Cardiac fibroblast (primary cell): ENCODE measurements at regions not wholly inside any gene's neighbourhood (a gene's known extent, or its start where the extent isn't known, plus 50 kb on each side); places are given as distances from the start of the nearest gene placed in this dataset.

ENCODE experiments used
- DNase-seq, 2 donors: peaks; one replicate each; pipeline versions ENCODE4 v3.0.0 to v3.0.0-alpha.2; 2010; ENCODE audit warnings: low read depth in 2 of 2
- H3K4me3 ChIP-seq, 2 donors: replicated peaks in 1 of 2; 1 replicate in 1 of 2; 2 replicates in 1 of 2; pipeline ENCODE4 v1.5.1; 2011; ENCODE audit warnings: low read depth in 2 of 2, low read length in 2 of 2, mild to moderate bottlenecking in 2 of 2, moderate library complexity in 1 of 2
- TF ChIP-seq, protein P1 (sequence below): IDR thresholded peaks from one replicate; pipeline ENCODE4 v1.5.1; 2011; ENCODE audit warnings: low read depth, mild to moderate bottlenecking, low read length, inconsistent platforms

- H3K4me3 ChIP-seq, result no peak overlapping the region
- DNase-seq, result peak in 1 of 2 donors; percentile 6
- TF ChIP-seq, protein P1, sequence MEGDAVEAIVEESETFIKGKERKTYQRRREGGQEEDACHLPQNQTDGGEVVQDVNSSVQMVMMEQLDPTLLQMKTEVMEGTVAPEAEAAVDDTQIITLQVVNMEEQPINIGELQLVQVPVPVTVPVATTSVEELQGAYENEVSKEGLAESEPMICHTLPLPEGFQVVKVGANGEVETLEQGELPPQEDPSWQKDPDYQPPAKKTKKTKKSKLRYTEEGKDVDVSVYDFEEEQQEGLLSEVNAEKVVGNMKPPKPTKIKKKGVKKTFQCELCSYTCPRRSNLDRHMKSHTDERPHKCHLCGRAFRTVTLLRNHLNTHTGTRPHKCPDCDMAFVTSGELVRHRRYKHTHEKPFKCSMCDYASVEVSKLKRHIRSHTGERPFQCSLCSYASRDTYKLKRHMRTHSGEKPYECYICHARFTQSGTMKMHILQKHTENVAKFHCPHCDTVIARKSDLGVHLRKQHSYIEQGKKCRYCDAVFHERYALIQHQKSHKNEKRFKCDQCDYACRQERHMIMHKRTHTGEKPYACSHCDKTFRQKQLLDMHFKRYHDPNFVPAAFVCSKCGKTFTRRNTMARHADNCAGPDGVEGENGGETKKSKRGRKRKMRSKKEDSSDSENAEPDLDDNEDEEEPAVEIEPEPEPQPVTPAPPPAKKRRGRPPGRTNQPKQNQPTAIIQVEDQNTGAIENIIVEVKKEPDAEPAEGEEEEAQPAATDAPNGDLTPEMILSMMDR, result no peak
Observed at GRCh38 chr6:145323646-145324045, 411.7 kb downstream of the EPM2A start.

GRCh38 chr6:145327586-145327985 lies 407.7 kb downstream of the EPM2A start:
- TF ChIP-seq, protein P1, result no peak
- no peak overlapping the region for H3K4me3 ChIP-seq
- no peak for DNase-seq

DNA sequence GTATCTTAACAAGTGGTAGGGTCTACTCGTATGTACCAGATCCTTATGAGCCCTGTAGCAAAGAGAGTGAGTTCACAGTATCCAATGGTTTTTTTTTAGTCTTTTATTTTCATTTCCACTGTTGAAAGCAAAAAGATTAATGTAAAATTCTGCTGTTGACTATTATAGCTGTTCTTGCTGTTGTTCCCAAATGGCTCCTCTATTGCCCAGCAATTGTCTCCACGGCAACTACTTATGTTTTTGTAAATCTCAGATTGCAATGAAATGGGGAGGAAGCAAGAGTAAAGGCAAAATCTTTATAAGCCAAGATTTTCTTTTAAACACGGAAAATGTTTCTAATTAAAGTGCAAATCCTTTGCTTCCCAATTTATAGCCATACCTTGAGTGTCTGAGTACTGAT lies 406.1 kb downstream of the EPM2A start:
- TF ChIP-seq, protein P1, result no peak
- no peak for DNase-seq
- no peak overlapping the region for H3K4me3 ChIP-seq

DNA sequence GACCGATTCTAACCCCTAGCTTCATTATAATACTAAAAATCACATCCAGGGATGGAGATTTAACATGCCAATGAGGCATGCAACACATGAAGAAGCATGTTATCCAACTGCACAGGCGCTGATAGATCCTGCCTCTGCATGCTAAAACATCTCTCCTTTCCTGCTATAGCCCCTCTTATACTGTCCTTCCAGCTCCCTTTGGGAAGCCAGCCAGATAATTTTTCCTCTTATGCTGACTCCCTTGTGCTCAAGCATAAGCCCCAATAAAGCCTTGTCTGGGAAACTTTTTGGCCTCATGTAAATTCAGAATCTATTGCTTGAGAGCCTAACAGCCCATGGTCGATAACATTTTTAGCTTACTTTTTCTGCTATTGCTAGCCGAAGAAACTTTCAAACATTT lies 404.3 kb downstream of the EPM2A start:
- TF ChIP-seq, protein P1, result no peak
- no peak for DNase-seq

GRCh38 chr6:145332011-145332410 lies 403.3 kb downstream of the EPM2A start:
- DNase-seq, result no peak
- no peak overlapping the region for H3K4me3 ChIP-seq
- TF ChIP-seq, protein P1, result no peak

More for the DNA sequence above, 404.3 kb downstream of the EPM2A start:
- no peak overlapping the region for H3K4me3 ChIP-seq

- H3K4me3 ChIP-seq, result no peak overlapping the region
- TF ChIP-seq, protein P1, result no peak
- no peak for DNase-seq
Observed at GRCh38 chr6:145336119-145336518, 399.2 kb downstream of the EPM2A start.

DNA sequence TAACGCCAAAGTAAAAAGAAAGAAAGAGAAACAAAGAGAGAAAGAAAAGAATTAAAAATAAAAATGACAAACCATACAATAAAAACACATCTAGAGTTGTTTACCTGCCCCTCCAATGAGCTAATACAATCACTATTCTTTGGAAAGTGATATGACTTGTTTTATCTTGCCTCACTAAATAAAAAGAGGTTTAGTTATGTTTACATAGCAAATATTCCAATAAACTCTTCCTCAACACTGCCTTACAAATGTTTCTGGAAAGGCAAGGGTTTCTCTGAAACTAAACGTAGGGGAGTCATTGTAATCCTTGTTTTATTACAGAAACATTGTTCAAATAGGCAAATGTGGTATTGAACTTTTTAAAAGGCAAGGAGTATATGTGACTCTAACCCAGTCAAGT lies 396.2 kb downstream of the EPM2A start:
- TF ChIP-seq, protein P1, result no peak

More for the DNA sequence above, 396.2 kb downstream of the EPM2A start:
- DNase-seq, result no peak
- no peak overlapping the region for H3K4me3 ChIP-seq
